HCT116 (cell line): ENCODE measurements at regions not wholly inside any gene's neighbourhood (a gene's known extent, or its start where the extent isn't known, plus 50 kb on each side); places are given as distances from the start of the nearest gene placed in this dataset.

Experiments used
- ATAC-seq: fragments of 200-7000 bp; cut with Tn5 transposase; 2 replicates; pipeline ENCODE4 v1.9.1; 2020; ENCODE audit warnings: mild to moderate bottlenecking, moderate library complexity
- BruUV-seq: library from RNA; stranded (reverse); fragments of 400-500 nt; replicated peaks from 2 replicates; lab custom pipeline; 2021; lab: Mats Ljungman, UMichigan
- CTCF ChIA-PET: fragments of 300-600 bp; sonication (Branson Sonifier 250); formaldehyde crosslinking; loops from one replicate; lab custom pipeline; 2021; ENCODE audit warnings: antibody characterized with exemption; lab: Charles Lee
- POLR2A ChIA-PET: fragments of 300-600, 350-600 bp; sonication (Branson Sonifier 250); formaldehyde crosslinking; loops from one replicate; lab custom pipeline; 2021; ENCODE audit warnings: antibody characterized with exemption; lab: Charles Lee
- RAD21 ChIA-PET, 2 experiments: fragments of 300-600 bp; sonication (Branson Sonifier 250); formaldehyde crosslinking; loops; one replicate each; lab custom pipeline; 2023; ENCODE audit warnings: low total read pairs in 2 of 2; ENCODE audit not compliant: uncharacterized antibody in 2 of 2, unreplicated experiment in 2 of 2, low non-redundant PET in 1 of 2; lab: Charles Lee
- DNase-seq: peaks from one replicate; pipeline ENCODE4 v3.0.0-alpha.2; 2010; ENCODE audit warnings: low read depth, low spot score
- H2AFZ ChIP-seq: fragments of 200-600 bp; shearing (Covaris generic), sonication (generic); 2 replicates; pipeline ENCODE4 v1.6.1; 2017; ENCODE audit warnings: low read depth, mixed run types, mixed read lengths, antibody characterized with exemption, low read length; ENCODE audit not compliant: poor library complexity, severe bottlenecking
- H3K27ac ChIP-seq: 2 replicates; pipeline ENCODE4 v1.5.1; 2012; ENCODE audit warnings: low read depth, low read length
- H3K27me3 ChIP-seq: fragments of 200-600 bp; sonication (generic); 2 replicates; pipeline ENCODE4 v1.6.1; 2016; ENCODE audit warnings: mixed run types, low read length, mixed read lengths; ENCODE audit not compliant: insufficient read depth
- H3K36me3 ChIP-seq, 2 experiments: fragments of 200-500 bp in 1 of 2; fragments of 200-600 bp in 1 of 2; sonication (Bioruptor generic) in 1 of 2; sonication (generic) in 1 of 2; 2 replicates each; pipeline versions ENCODE4 v1.5.1 to v1.6.1; 2014 to 2016; ENCODE audit warnings: low read length in 2 of 2, inconsistent platforms in 1 of 2, mixed read lengths in 1 of 2, mixed run types in 1 of 2; ENCODE audit not compliant: insufficient read depth in 2 of 2, control insufficient read depth in 1 of 2
- H3K4me1 ChIP-seq, 2 experiments: fragments of 200-600 bp in 1 of 2; sonication (generic) in 1 of 2; 2 replicates each; pipeline versions ENCODE4 v1.5.1 to v1.6.1; 2012 to 2017; ENCODE audit warnings: low read length in 2 of 2, inconsistent platforms in 1 of 2, mild to moderate bottlenecking in 1 of 2, mixed read lengths in 1 of 2, mixed run types in 1 of 2, moderate library complexity in 1 of 2; ENCODE audit not compliant: insufficient read depth in 2 of 2, control insufficient read depth in 1 of 2
- H3K4me2 ChIP-seq: fragments of 200-600 bp; sonication (generic); 2 replicates; pipeline ENCODE4 v1.6.1; 2017; ENCODE audit warnings: mixed run types, low read length, mixed read lengths
- H3K4me3 ChIP-seq, 2 experiments: fragments of 200-600 bp in 1 of 2; sonication (generic) in 1 of 2; replicated peaks in 1 of 2; 2 replicates each; pipeline ENCODE4 v1.5.1; 2011 to 2016; ENCODE audit warnings: low read length in 2 of 2, control low read depth in 1 of 2, low read depth in 1 of 2, mild to moderate bottlenecking in 1 of 2, mixed read lengths in 1 of 2, mixed run types in 1 of 2
- H3K79me2 ChIP-seq: fragments of 200-600 bp; sonication (generic); 2 replicates; pipeline ENCODE4 v1.6.1; 2017; ENCODE audit warnings: mild to moderate bottlenecking, mixed run types, low read length, moderate library complexity, mixed read lengths; ENCODE audit not compliant: insufficient read depth
- H3K9ac ChIP-seq: fragments of 200-600 bp; sonication (generic); 2 replicates; pipeline ENCODE4 v1.6.1; 2016; ENCODE audit warnings: low read length, mixed read lengths
- H3K9me2 ChIP-seq: fragments of 200-600 bp; sonication (generic), shearing (Covaris generic); 2 replicates; pipeline ENCODE4 v1.6.1; 2017; ENCODE audit warnings: mixed run types, mild to moderate bottlenecking, moderate library complexity; ENCODE audit not compliant: insufficient read depth
- H3K9me3 ChIP-seq, 2 experiments: fragments of 200-500 bp in 1 of 2; fragments of 200-600 bp in 1 of 2; sonication (Bioruptor generic) in 1 of 2; sonication (generic) in 1 of 2; 2 replicates each; pipeline ENCODE4 v1.6.1; 2014 to 2017; ENCODE audit warnings: low read length in 2 of 2, mixed read lengths in 2 of 2, inconsistent platforms in 1 of 2, low read depth in 1 of 2, mild to moderate bottlenecking in 1 of 2, mixed run types in 1 of 2, moderate library complexity in 1 of 2; ENCODE audit not compliant: control insufficient read depth in 1 of 2, insufficient read depth in 1 of 2
- H4K20me1 ChIP-seq: fragments of 200-600 bp; sonication (generic), shearing (Covaris generic); 2 replicates; pipeline ENCODE4 v1.6.1; 2017; ENCODE audit warnings: mixed run types, mild to moderate bottlenecking, moderate library complexity; ENCODE audit not compliant: insufficient read depth
- EZH2 ChIP-seq: fragments of 200-600 bp; sonication (generic); IDR thresholded peaks from 2 replicates; pipeline ENCODE4 v1.6.1; 2017; ENCODE audit warnings: antibody characterized with exemption, mixed run types
- FOSL1 ChIP-seq: IDR thresholded peaks from 2 replicates; pipeline ENCODE4 v1.6.1; 2012; ENCODE audit warnings: low read depth
- POLR2A ChIP-seq: IDR thresholded peaks from 2 replicates; pipeline ENCODE4 v1.7.0; 2011; ENCODE audit warnings: borderline replicate concordance; ENCODE audit not compliant: insufficient read depth, insufficient read length; ENCODE audit errors: extremely low read depth
- RAD21 ChIP-seq: IDR thresholded peaks from 2 replicates; pipeline ENCODE4 v1.6.1; 2012; ENCODE audit warnings: low read depth, mild to moderate bottlenecking
- SIN3A ChIP-seq: IDR thresholded peaks from 2 replicates; pipeline ENCODE4 v1.6.1; 2012; ENCODE audit warnings: low read depth
- SRF ChIP-seq: IDR thresholded peaks from 2 replicates; pipeline ENCODE4 v1.6.1; 2012; ENCODE audit warnings: low read depth
- intact Hi-C: fragments of 100-400 bp; cut with micrococcal nuclease; formaldehyde crosslinking; loops from 2 replicates; pipeline ENCODE4 v1.10.0; 2022
- TF ChIP-seq, protein P1 (sequence below): IDR thresholded peaks from 2 replicates; pipeline ENCODE4 v1.6.1; 2011; ENCODE audit warnings: mild to moderate bottlenecking, low read length, moderate library complexity; ENCODE audit not compliant: insufficient replicate concordance; ENCODE audit errors: extremely low read depth

DNA sequence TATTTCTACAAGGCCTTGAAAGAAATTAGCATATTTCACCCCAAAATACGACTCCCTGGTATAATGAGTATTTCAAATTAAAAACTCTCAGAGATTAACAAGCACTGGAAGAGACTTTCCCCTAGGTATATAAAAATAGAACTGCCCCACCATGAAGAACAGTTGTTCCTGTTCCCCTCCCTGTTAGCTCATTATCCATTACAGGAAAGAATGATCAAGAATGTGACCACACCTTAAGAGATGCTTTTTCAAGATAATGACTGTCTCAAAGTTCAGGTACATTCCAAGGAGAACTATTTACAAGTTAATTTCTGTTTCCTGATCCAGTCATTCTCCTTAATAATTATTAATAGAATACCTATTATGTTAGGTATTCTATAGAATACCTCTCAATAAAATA, 1220.6 kb upstream of the CDH2 start:
- H3K36me3 ChIP-seq, result no peaks in the 10 kb centered on the region
- no peaks in the 10 kb centered on the region for H3K4me1 ChIP-seq
- no peaks in the 10 kb centered on the region for H3K27me3 ChIP-seq
- no peak overlapping the region for H3K4me3 ChIP-seq
- ChIA-PET POLR2A (no interaction called here), RAD21 (no interaction called here), CTCF (no interaction called here)
- no peak overlapping the region for H3K4me2 ChIP-seq
- BruUV-seq, result no TSS peak
- no peaks in the 10 kb centered on the region for H4K20me1 ChIP-seq
- intact Hi-C loops, result no loop called here
- no peak for TF ChIP-seq SRF
- TF ChIP-seq, protein P1, sequence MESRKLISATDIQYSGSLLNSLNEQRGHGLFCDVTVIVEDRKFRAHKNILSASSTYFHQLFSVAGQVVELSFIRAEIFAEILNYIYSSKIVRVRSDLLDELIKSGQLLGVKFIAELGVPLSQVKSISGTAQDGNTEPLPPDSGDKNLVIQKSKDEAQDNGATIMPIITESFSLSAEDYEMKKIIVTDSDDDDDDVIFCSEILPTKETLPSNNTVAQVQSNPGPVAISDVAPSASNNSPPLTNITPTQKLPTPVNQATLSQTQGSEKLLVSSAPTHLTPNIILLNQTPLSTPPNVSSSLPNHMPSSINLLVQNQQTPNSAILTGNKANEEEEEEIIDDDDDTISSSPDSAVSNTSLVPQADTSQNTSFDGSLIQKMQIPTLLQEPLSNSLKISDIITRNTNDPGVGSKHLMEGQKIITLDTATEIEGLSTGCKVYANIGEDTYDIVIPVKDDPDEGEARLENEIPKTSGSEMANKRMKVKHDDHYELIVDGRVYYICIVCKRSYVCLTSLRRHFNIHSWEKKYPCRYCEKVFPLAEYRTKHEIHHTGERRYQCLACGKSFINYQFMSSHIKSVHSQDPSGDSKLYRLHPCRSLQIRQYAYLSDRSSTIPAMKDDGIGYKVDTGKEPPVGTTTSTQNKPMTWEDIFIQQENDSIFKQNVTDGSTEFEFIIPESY, result no peak
- no peak for TF ChIP-seq SIN3A
- no peak for TF ChIP-seq RAD21
- no peak for TF ChIP-seq POLR2A
- no peak for TF ChIP-seq FOSL1
- TF ChIP-seq EZH2, result no peak
- H3K9ac ChIP-seq, result no peak overlapping the region
- DNase-seq (no peak), ATAC-seq (no peak)
- H3K79me2 ChIP-seq, result no peaks in the 10 kb centered on the region
- no peaks in the 10 kb centered on the region for H3K9me3 ChIP-seq
- H3K9me2 ChIP-seq, result no peaks in the 10 kb centered on the region
- no peak overlapping the region for H3K27ac ChIP-seq
- no peak overlapping the region for H2AFZ ChIP-seq
